GM23338 (cell line): ENCODE measurements at regions not wholly inside any gene's neighbourhood (a gene's known extent, or its start where the extent isn't known, plus 50 kb on each side); places are given as distances from the start of the nearest gene placed in this dataset.

Experiments
- ATAC-seq: fragments of 200-7000 bp; cut with Tn5 transposase; 3 replicates; pipeline ENCODE4 v1.9.1; 2020
- DNase-seq: peaks from one replicate; pipeline ENCODE4 v3.0.0-alpha.2; 2015; ENCODE audit warnings: low spot score
- H2AFZ ChIP-seq: fragments of 200-600 bp; sonication (generic); 2 replicates; pipeline ENCODE4 v1.8.0; 2016; ENCODE audit warnings: antibody characterized with exemption, mild to moderate bottlenecking, moderate library complexity
- H3F3A ChIP-seq: fragments of 200-600 bp; sonication (generic); replicated peaks from 2 replicates; pipeline ENCODE4 v1.8.0; 2017; ENCODE audit warnings: antibody characterized with exemption, mixed run types, low read depth
- H3K27ac ChIP-seq: fragments of 200-600 bp; sonication (generic); 2 replicates; pipeline ENCODE4 v1.6.1; 2016; ENCODE audit warnings: low read depth
- H3K27me3 ChIP-seq: fragments of 200-600 bp; sonication (generic); 2 replicates; pipeline ENCODE4 v1.8.0; 2016; ENCODE audit warnings: mild to moderate bottlenecking, mixed run types, moderate library complexity; ENCODE audit not compliant: insufficient read depth
- H3K36me3 ChIP-seq: fragments of 200-600 bp; sonication (generic); 2 replicates; pipeline ENCODE4 v1.8.0; 2016; ENCODE audit warnings: mild to moderate bottlenecking; ENCODE audit not compliant: insufficient read depth
- H3K4me1 ChIP-seq: fragments of 200-600 bp; sonication (generic); 2 replicates; pipeline ENCODE4 v1.8.0; 2016; ENCODE audit warnings: mild to moderate bottlenecking, moderate library complexity; ENCODE audit not compliant: insufficient read depth
- H3K4me2 ChIP-seq: fragments of 200-600 bp; sonication (generic); 2 replicates; pipeline ENCODE4 v1.7.1; 2017; ENCODE audit warnings: mixed run types
- H3K4me3 ChIP-seq: fragments of 200-600 bp; sonication (generic); 2 replicates; pipeline ENCODE4 v1.6.1; 2016; ENCODE audit warnings: mixed run types
- H3K79me2 ChIP-seq: fragments of 200-600 bp; sonication (generic); replicated peaks from 2 replicates; pipeline ENCODE4 v1.8.0; 2017; ENCODE audit warnings: mild to moderate bottlenecking; ENCODE audit not compliant: insufficient read depth
- H3K9me2 ChIP-seq: fragments of 200-600 bp; sonication (generic); 2 replicates; pipeline ENCODE4 v1.8.0; 2017; ENCODE audit not compliant: insufficient read depth
- H4K20me1 ChIP-seq: fragments of 200-600 bp; sonication (generic); replicated peaks from 2 replicates; pipeline ENCODE4 v1.8.0; 2017; ENCODE audit warnings: mild to moderate bottlenecking; ENCODE audit not compliant: insufficient read depth
- H3K27ac Mint-ChIP-seq: 2 replicates; pipeline ENCODE4 v1.8.0; 2020; ENCODE audit warnings: inconsistent platforms, mild to moderate bottlenecking, moderate library complexity, mixed read lengths
- H3K27me3 Mint-ChIP-seq: 3 replicates; pipeline ENCODE4 v1.8.0; 2022; ENCODE audit warnings: low read depth, mild to moderate bottlenecking, moderate library complexity, mixed read lengths, inconsistent platforms; ENCODE audit not compliant: insufficient read depth, poor library complexity
- H3K36me3 Mint-ChIP-seq: 3 replicates; pipeline ENCODE4 v1.8.0; 2021; ENCODE audit warnings: low read depth, mild to moderate bottlenecking, inconsistent platforms, moderate library complexity, mixed read lengths
- H3K4me1 Mint-ChIP-seq: 3 replicates; pipeline ENCODE4 v1.8.0; 2020; ENCODE audit warnings: mild to moderate bottlenecking, inconsistent platforms, mixed read lengths
- H3K4me3 Mint-ChIP-seq: 3 replicates; pipeline ENCODE4 v1.8.0; 2021; ENCODE audit warnings: moderate library complexity, mild to moderate bottlenecking, inconsistent platforms, mixed read lengths
- H3K9me3 Mint-ChIP-seq: 3 replicates; pipeline ENCODE4 v1.8.0; 2020; ENCODE audit warnings: moderate library complexity, mild to moderate bottlenecking, inconsistent platforms, mixed read lengths
- CREB1 ChIP-seq: fragments of 250-450 bp; sonication (Bioruptor Pico); IDR thresholded peaks from 2 replicates; pipeline ENCODE4 v1.5.0; 2020; ENCODE audit warnings: low read depth, mild to moderate bottlenecking, moderate library complexity
- CTCF ChIP-seq, 2 experiments: fragments of 200-600 bp in 1 of 2; sonication (generic) in 1 of 2; conservative IDR thresholded peaks; 2 replicates each; pipeline versions ENCODE4 v1.5.1 to v1.6.1; 2016 to 2017; ENCODE audit warnings: antibody characterized with exemption in 2 of 2, low read depth in 2 of 2, mild to moderate bottlenecking in 2 of 2, moderate library complexity in 1 of 2
- ETS1 ChIP-seq: IDR thresholded peaks from 2 replicates; pipeline ENCODE4 v1.6.1; 2016; ENCODE audit warnings: antibody characterized with exemption
- EZH2 ChIP-seq: fragments of 200-600 bp; sonication (generic); IDR thresholded peaks from one replicate; pipeline ENCODE4 v1.8.0; 2017; ENCODE audit warnings: antibody characterized with exemption, mild to moderate bottlenecking, low read depth; ENCODE audit not compliant: unreplicated experiment
- EZH2phosphoT487 ChIP-seq: fragments of 200-600 bp; sonication (generic); IDR thresholded peaks from one replicate; pipeline ENCODE4 v1.8.1; 2018; ENCODE audit warnings: antibody characterized with exemption; ENCODE audit not compliant: unreplicated experiment
- NANOG ChIP-seq: IDR thresholded peaks from 2 replicates; pipeline ENCODE4 v1.6.1; 2016; ENCODE audit warnings: antibody characterized with exemption, borderline replicate concordance
- POLR2AphosphoS5 ChIP-seq: IDR thresholded peaks from 2 replicates; pipeline ENCODE4 v1.6.1; 2016; ENCODE audit warnings: antibody characterized with exemption, low read depth
- STAT1 ChIP-seq: IDR thresholded peaks from one replicate; pipeline ENCODE4 v1.6.1; 2016; ENCODE audit warnings: antibody characterized with exemption; ENCODE audit not compliant: unreplicated experiment
- ZNF114 ChIP-seq: fragments of 250-450 bp; sonication (Bioruptor Pico); IDR thresholded peaks from 2 replicates; pipeline ENCODE4 v1.5.0; 2020; ENCODE audit warnings: mild to moderate bottlenecking, moderate library complexity
- ZNF331 ChIP-seq: fragments of 250-450 bp; sonication (Bioruptor Pico); IDR thresholded peaks from 2 replicates; pipeline ENCODE4 v1.5.0; 2020; ENCODE audit warnings: low read depth, mild to moderate bottlenecking, moderate library complexity
- ZNF462 ChIP-seq: fragments of 250-450 bp; sonication (Bioruptor Pico); IDR thresholded peaks from 2 replicates; pipeline ENCODE4 v1.5.0; 2020; ENCODE audit warnings: mild to moderate bottlenecking, moderate library complexity

GRCh38 chr10:88062385-88062784, 199.0 kb downstream of the PTEN start (continued):
- TF ChIP-seq CREB1 (CRISPR knock-in tag) (no peak), POLR2AphosphoS5 (no peak), ETS1 (no peak)

- Mint-ChIP-seq H3K4me3 (no peak overlapping the region), H3K36me3 (no peaks in the 10 kb centered on the region; the same call in 2 of the 3 replicates), H3K27me3 (peaks cover 1% of the 10 kb centered on the region), H3K9me3 (no peaks in the 10 kb centered on the region), H3K4me1 (peaks cover 4% of the 10 kb centered on the region; the same call in 1 of the 3 replicates), H3K27ac (no peak overlapping the region)
- no peaks in the 10 kb centered on the region for H3F3A ChIP-seq
- H2AFZ ChIP-seq: peak overlapping the region; percentile 85
- no peaks in the 10 kb centered on the region for H4K20me1 ChIP-seq
- ATAC-seq (no peak), DNase-seq (no peak)
- peaks cover 5% of the 10 kb centered on the region; the same call in 1 of the 2 replicates for H3K4me1 ChIP-seq
- H3K27me3 ChIP-seq: no peaks in the 10 kb centered on the region
- no peak overlapping the region for H3K4me2 ChIP-seq
- no peak overlapping the region for H3K4me3 ChIP-seq
- H3K9me2 ChIP-seq: peaks cover 26% of the 10 kb centered on the region
- no peaks in the 10 kb centered on the region for H3K79me2 ChIP-seq
- H3K27ac ChIP-seq: no peak overlapping the region
- no peaks in the 10 kb centered on the region for H3K36me3 ChIP-seq
- TF ChIP-seq ZNF462 (CRISPR knock-in tag): no peak
- no peak for TF ChIP-seq ETS1
- TF ChIP-seq STAT1: no peak
- no peak for TF ChIP-seq EZH2
- TF ChIP-seq ZNF331 (CRISPR knock-in tag): no peak
- TF ChIP-seq CTCF (conservative IDR thresholded peaks at IDR 0.05; ENCODE audit: low read depth in 2 of 2): no peak
- no peak for TF ChIP-seq POLR2AphosphoS5
- TF ChIP-seq EZH2phosphoT487: no peak
- TF ChIP-seq CREB1 (CRISPR knock-in tag): no peak
- no peak for TF ChIP-seq ZNF114
- no peak for TF ChIP-seq NANOG
Measured at GRCh38 chr10:88062798-88063472, 199.5 kb downstream of the PTEN start.
